Ishikawa (cell line): ENCODE measurements at regions not wholly inside any gene's neighbourhood (a gene's known extent, or its start where the extent isn't known, plus 50 kb on each side); places are given as distances from the start of the nearest gene placed in this dataset.
A peak's percentile ranks its signal among the peaks of the same experiment; 100 is the strongest.

ENCODE experiments used
- CREB1 ChIP-seq: IDR thresholded peaks from 2 replicates; pipeline ENCODE4 v1.6.1; 2012; ENCODE audit warnings: low read depth
- EGR1 ChIP-seq: IDR thresholded peaks from 2 replicates; pipeline ENCODE4 v1.6.1; 2012
- EP300 ChIP-seq: IDR thresholded peaks from 2 replicates; pipeline ENCODE4 v1.6.1; 2012; ENCODE audit warnings: borderline replicate concordance
- MAX ChIP-seq: IDR thresholded peaks from 2 replicates; pipeline ENCODE4 v1.6.1; 2012
- RAD21 ChIP-seq: IDR thresholded peaks from 2 replicates; pipeline ENCODE4 v1.6.1; 2012; ENCODE audit warnings: low read depth
- REST ChIP-seq: IDR thresholded peaks from 2 replicates; pipeline ENCODE4 v1.6.1; 2012; ENCODE audit warnings: low read depth, mild to moderate bottlenecking
- TAF1 ChIP-seq: IDR thresholded peaks from 2 replicates; pipeline ENCODE4 v1.6.1; 2012; ENCODE audit warnings: low read depth, mild to moderate bottlenecking
- TCF12 ChIP-seq: IDR thresholded peaks from 2 replicates; pipeline ENCODE4 v1.6.1; 2012; ENCODE audit warnings: low read depth
- TEAD4 ChIP-seq: IDR thresholded peaks from 2 replicates; pipeline ENCODE4 v1.6.1; 2012
- USF1 ChIP-seq: IDR thresholded peaks from 2 replicates; pipeline ENCODE4 v1.6.1; 2012
- ZBTB7A ChIP-seq: IDR thresholded peaks from 2 replicates; pipeline ENCODE4 v1.6.1; 2012; ENCODE audit warnings: low read depth

GRCh38 chr2:67581751-67582150 is 184.6 kb downstream of the ETAA1 start:
- TF ChIP-seq EGR1 (no peak), MAX (no peak), ZBTB7A (no peak), CREB1 (no peak), TEAD4 (no peak), REST (no peak), TCF12 (no peak), USF1 (no peak), EP300 (no peak), RAD21 (peak; percentile 58), TAF1 (no peak)
